HL-60 (cell line): ENCODE measurements at regions not wholly inside any gene's neighbourhood (a gene's known extent, or its start where the extent isn't known, plus 50 kb on each side); places are given as distances from the start of the nearest gene placed in this dataset.

Experiments used
- DNase-seq, 2 experiments: peaks; one replicate each; pipeline ENCODE4 v3.0.0-alpha.2; 2010 to 2020; ENCODE audit warnings: low read depth in 1 of 2, low spot score in 1 of 2
- H3K27ac ChIP-seq: fragments of 250-450 bp; sonication (Bioruptor Pico); replicated peaks from 2 replicates; pipeline ENCODE4 v1.5.1; 2020; ENCODE audit warnings: mild to moderate bottlenecking, moderate library complexity
- H3K27me3 ChIP-seq: fragments of 250-450 bp; sonication (Bioruptor Pico); 2 replicates; pipeline ENCODE4 v1.5.1; 2021; ENCODE audit warnings: mild to moderate bottlenecking, moderate library complexity; ENCODE audit not compliant: insufficient read depth, poor library complexity, severe bottlenecking
- H3K4me3 ChIP-seq: replicated peaks from 2 replicates; pipeline ENCODE4 v1.5.1; 2011; ENCODE audit warnings: mild to moderate bottlenecking, control low read depth, low read length; ENCODE audit not compliant: insufficient read depth
- CTCF ChIP-seq: IDR thresholded peaks from one replicate; pipeline ENCODE4 v1.5.1; 2011; ENCODE audit warnings: low read length, control low read depth, inconsistent platforms; ENCODE audit not compliant: insufficient read depth
- GABPA ChIP-seq: IDR thresholded peaks from 2 replicates; pipeline ENCODE4 v1.6.1; 2012; ENCODE audit warnings: low read depth
- POLR2AphosphoS5 ChIP-seq: IDR thresholded peaks from 2 replicates; pipeline ENCODE4 v1.6.1; 2012; ENCODE audit warnings: low read depth
- SPI1 ChIP-seq: IDR thresholded peaks from 2 replicates; pipeline ENCODE4 v1.6.1; 2012; ENCODE audit warnings: low read depth, mild to moderate bottlenecking, borderline replicate concordance
- TF ChIP-seq, protein P1 (sequence below): IDR thresholded peaks from 2 replicates; pipeline ENCODE4 v1.6.1; 2012; ENCODE audit warnings: low read depth; ENCODE audit not compliant: insufficient replicate concordance

- no peak overlapping the region for H3K4me3 ChIP-seq
- TF ChIP-seq POLR2AphosphoS5 (no peak), CTCF (no peak), SPI1 (no peak), GABPA (no peak)
- TF ChIP-seq, protein P1, sequence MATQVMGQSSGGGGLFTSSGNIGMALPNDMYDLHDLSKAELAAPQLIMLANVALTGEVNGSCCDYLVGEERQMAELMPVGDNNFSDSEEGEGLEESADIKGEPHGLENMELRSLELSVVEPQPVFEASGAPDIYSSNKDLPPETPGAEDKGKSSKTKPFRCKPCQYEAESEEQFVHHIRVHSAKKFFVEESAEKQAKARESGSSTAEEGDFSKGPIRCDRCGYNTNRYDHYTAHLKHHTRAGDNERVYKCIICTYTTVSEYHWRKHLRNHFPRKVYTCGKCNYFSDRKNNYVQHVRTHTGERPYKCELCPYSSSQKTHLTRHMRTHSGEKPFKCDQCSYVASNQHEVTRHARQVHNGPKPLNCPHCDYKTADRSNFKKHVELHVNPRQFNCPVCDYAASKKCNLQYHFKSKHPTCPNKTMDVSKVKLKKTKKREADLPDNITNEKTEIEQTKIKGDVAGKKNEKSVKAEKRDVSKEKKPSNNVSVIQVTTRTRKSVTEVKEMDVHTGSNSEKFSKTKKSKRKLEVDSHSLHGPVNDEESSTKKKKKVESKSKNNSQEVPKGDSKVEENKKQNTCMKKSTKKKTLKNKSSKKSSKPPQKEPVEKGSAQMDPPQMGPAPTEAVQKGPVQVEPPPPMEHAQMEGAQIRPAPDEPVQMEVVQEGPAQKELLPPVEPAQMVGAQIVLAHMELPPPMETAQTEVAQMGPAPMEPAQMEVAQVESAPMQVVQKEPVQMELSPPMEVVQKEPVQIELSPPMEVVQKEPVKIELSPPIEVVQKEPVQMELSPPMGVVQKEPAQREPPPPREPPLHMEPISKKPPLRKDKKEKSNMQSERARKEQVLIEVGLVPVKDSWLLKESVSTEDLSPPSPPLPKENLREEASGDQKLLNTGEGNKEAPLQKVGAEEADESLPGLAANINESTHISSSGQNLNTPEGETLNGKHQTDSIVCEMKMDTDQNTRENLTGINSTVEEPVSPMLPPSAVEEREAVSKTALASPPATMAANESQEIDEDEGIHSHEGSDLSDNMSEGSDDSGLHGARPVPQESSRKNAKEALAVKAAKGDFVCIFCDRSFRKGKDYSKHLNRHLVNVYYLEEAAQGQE, result no peak
- no peak overlapping the region for H3K27ac ChIP-seq
- H3K27me3 ChIP-seq, result peaks cover 5% of the 10 kb centered on the region
- DNase-seq, result no peak
Observed at GRCh38 chr10:78868048-78868447, 200.7 kb upstream of the ZMIZ1 start.

- TF ChIP-seq CTCF (no peak), GABPA (no peak), POLR2AphosphoS5 (no peak), SPI1 (no peak)
- TF ChIP-seq, protein P1, result no peak
- Histone ChIP-seq H3K27me3 (peaks cover 5% of the 10 kb centered on the region), H3K27ac (no peak overlapping the region), H3K4me3 (no peak overlapping the region)
- DNase-seq, result no peak
Observed at GRCh38 chr10:78868456-78868855, 200.3 kb upstream of the ZMIZ1 start.

GRCh38 chr10:78868861-78869260 is 199.9 kb upstream of the ZMIZ1 start:
- H3K27me3 ChIP-seq, result peaks cover 5% of the 10 kb centered on the region
- H3K27ac ChIP-seq, result no peak overlapping the region
- TF ChIP-seq CTCF, result no peak
- no peak for TF ChIP-seq GABPA
- TF ChIP-seq, protein P1, result no peak
- no peak for TF ChIP-seq POLR2AphosphoS5
- no peak for TF ChIP-seq SPI1
- no peak for DNase-seq
- H3K4me3 ChIP-seq, result no peak overlapping the region
